HepG2 (cell line): ENCODE measurements at regions not wholly inside any gene's neighbourhood (a gene's known extent, or its start where the extent isn't known, plus 50 kb on each side); places are given as distances from the start of the nearest gene placed in this dataset.

Source experiments
- ATAC-seq: fragments of 200-7000 bp; cut with Tn5 transposase; 3 replicates; pipeline ENCODE4 v1.9.1; 2020; ENCODE audit warnings: mild to moderate bottlenecking, moderate library complexity
- BruUV-seq: library from RNA; stranded (reverse); fragments of 400-500 nt; replicated peaks from 2 replicates; lab custom pipeline; 2021; lab: Mats Ljungman, UMichigan
- CTCF ChIA-PET: fragments of 300-600 bp; formaldehyde crosslinking; extraction: SDS; loops from one replicate; lab custom pipeline; 2021; ENCODE audit warnings: low total read pairs, inconsistent platforms, low intra/inter-chr PET ratio; lab: Yijun Ruan, JAX
- POLR2A ChIA-PET: fragments of 350-600 bp; sonication (Branson Sonifier 250); formaldehyde crosslinking; loops from one replicate; lab custom pipeline; 2020; ENCODE audit warnings: antibody characterized with exemption, inconsistent platforms; lab: Yijun Ruan, JAX
- DNase-seq: peaks from one replicate; pipeline ENCODE4 v3.0.0-alpha.2; 2015; ENCODE audit warnings: low spot score
- FAIRE-seq: peaks from 3 replicates; lab custom pipeline; 2011; peaks lifted over from hg19 to GRCh38; lab: Jason Lieb, UNC
- H2AFZ ChIP-seq: one replicate; pipeline ENCODE4 v1.6.1; 2011; ENCODE audit warnings: low read length, inconsistent platforms
- H3K27ac ChIP-seq: fragments of 300-600 bp; 3 replicates; pipeline ENCODE4 v1.8.0; 2011; ENCODE audit warnings: mixed run types, mild to moderate bottlenecking, mixed read lengths, low read length, inconsistent platforms; ENCODE audit not compliant: insufficient read depth; ENCODE audit errors: extremely low read length
- H3K27me3 ChIP-seq, 2 experiments: fragments of 200-600 bp in 1 of 2; 2 replicates in 1 of 2; 3 replicates in 1 of 2; pipeline versions ENCODE4 v1.6.0 to v1.8.0; 2011; ENCODE audit warnings: low read length in 2 of 2, mild to moderate bottlenecking in 2 of 2, moderate library complexity in 2 of 2, inconsistent platforms in 1 of 2; ENCODE audit not compliant: insufficient read depth in 2 of 2, control insufficient read depth in 1 of 2
- H3K36me3 ChIP-seq, 2 experiments: fragments of 200-600 bp in 1 of 2; replicated peaks in 1 of 2; 2 replicates in 1 of 2; 3 replicates in 1 of 2; pipeline versions ENCODE4 v1.5.1 to v1.8.0; 2011; ENCODE audit warnings: low read length in 2 of 2, inconsistent platforms in 1 of 2; ENCODE audit not compliant: insufficient read depth in 2 of 2, control insufficient read depth in 1 of 2
- H3K4me1 ChIP-seq: 2 replicates; pipeline ENCODE4 v1.5.1; 2012; ENCODE audit warnings: low read length, inconsistent platforms; ENCODE audit not compliant: insufficient read depth
- H3K4me2 ChIP-seq: 2 replicates; pipeline ENCODE4 v1.6.0; 2011; ENCODE audit warnings: low read depth, low read length, inconsistent platforms
- H3K4me3 ChIP-seq, 3 experiments: fragments of 200-600 bp in 1 of 3; sonication (generic), shearing (Covaris generic) in 1 of 3; replicated peaks in 1 of 3; 2 replicates each; pipeline ENCODE4 v1.5.1; 2011 to 2016; ENCODE audit warnings: low read length in 3 of 3, inconsistent platforms in 2 of 3, low read depth in 2 of 3, mild to moderate bottlenecking in 2 of 3, control low read depth in 1 of 3, mixed read lengths in 1 of 3; ENCODE audit not compliant: insufficient read depth in 1 of 3
- H3K79me2 ChIP-seq: one replicate; pipeline ENCODE4 v1.6.1; 2011; ENCODE audit warnings: low read length, inconsistent platforms; ENCODE audit not compliant: insufficient read depth
- H3K9ac ChIP-seq: 2 replicates; pipeline ENCODE4 v1.6.0; 2011; ENCODE audit warnings: mild to moderate bottlenecking, low read depth, low read length, inconsistent platforms; ENCODE audit not compliant: insufficient read depth
- H3K9me3 ChIP-seq: 2 replicates; pipeline ENCODE4 v1.5.1; 2012; ENCODE audit warnings: mild to moderate bottlenecking, low read length
- H4K20me1 ChIP-seq: 2 replicates; pipeline ENCODE4 v1.6.0; 2011; ENCODE audit warnings: inconsistent platforms, mild to moderate bottlenecking, low read length, moderate library complexity; ENCODE audit not compliant: insufficient read depth
- EP300 ChIP-seq, 3 experiments: sonication (generic) in 1 of 3; formaldehyde crosslinking in 1 of 3; IDR thresholded peaks; 2 replicates each; pipeline versions ENCODE4 v1.5.1 to v1.6.1; 2011 to 2020; ENCODE audit warnings: low read depth in 2 of 3, low read length in 2 of 3, borderline replicate concordance in 1 of 3, improper control_type of control experiment in 1 of 3, mild to moderate bottlenecking in 1 of 3, missing genetic modification reagents in 1 of 3, moderate library complexity in 1 of 3
- FOXA3 ChIP-seq: IDR thresholded peaks from 2 replicates; pipeline ENCODE4 v1.6.1; 2016; ENCODE audit warnings: missing genetic modification reagents, missing compliant biosample characterization
- KDM6A ChIP-seq: IDR thresholded peaks from 2 replicates; pipeline ENCODE4 v1.6.1; 2016; ENCODE audit warnings: low read depth
- SP140L ChIP-seq: sonication (generic); formaldehyde crosslinking; IDR thresholded peaks from 2 replicates; pipeline ENCODE4 v1.4.0; 2020; ENCODE audit warnings: missing genetic modification reagents, borderline replicate concordance
- ZNF12 ChIP-seq: sonication (generic); formaldehyde crosslinking; IDR thresholded peaks from 2 replicates; pipeline ENCODE4 v1.5.0; 2020; ENCODE audit warnings: missing genetic modification reagents
- ZNF24 ChIP-seq: fragments of 450-650 bp; IDR thresholded peaks from 2 replicates; pipeline ENCODE4 v1.6.1; 2017; ENCODE audit warnings: antibody characterized with exemption, mild to moderate bottlenecking
- ZNF317 ChIP-seq: sonication (generic); formaldehyde crosslinking; IDR thresholded peaks from 2 replicates; pipeline ENCODE4 v1.5.0; 2020; ENCODE audit warnings: mild to moderate bottlenecking, missing genetic modification reagents
- ZNF33A ChIP-seq: sonication (generic); formaldehyde crosslinking; IDR thresholded peaks from 2 replicates; pipeline ENCODE4 v1.5.1; 2020; ENCODE audit warnings: missing genetic modification reagents, mild to moderate bottlenecking, moderate library complexity, borderline replicate concordance
- ZNF343 ChIP-seq: sonication (generic); formaldehyde crosslinking; IDR thresholded peaks from 2 replicates; pipeline ENCODE4 v1.4.0; 2020; ENCODE audit warnings: mild to moderate bottlenecking, missing genetic modification reagents
- ZNF407 ChIP-seq: sonication (generic); formaldehyde crosslinking; IDR thresholded peaks from one replicate; pipeline ENCODE4 v1.5.1; 2020; ENCODE audit warnings: mild to moderate bottlenecking, missing genetic modification reagents; ENCODE audit errors: not compliant biosample characterization
- ZNF441 ChIP-seq: sonication (generic); formaldehyde crosslinking; IDR thresholded peaks from 2 replicates; pipeline ENCODE4 v1.7.0; 2021; ENCODE audit warnings: missing genetic modification reagents, borderline replicate concordance
- ZNF580 ChIP-seq: IDR thresholded peaks from 2 replicates; pipeline ENCODE4 v1.6.1; 2016; ENCODE audit warnings: low read depth, borderline replicate concordance
- ZNF652 ChIP-seq: IDR thresholded peaks from 2 replicates; pipeline ENCODE4 v1.6.1; 2016; ENCODE audit warnings: low read depth, borderline replicate concordance
- ZNF841 ChIP-seq: sonication (generic); formaldehyde crosslinking; IDR thresholded peaks from 2 replicates; pipeline ENCODE4 v1.8.1; 2023; ENCODE audit warnings: missing genetic modification reagents, borderline replicate concordance
- in situ Hi-C: cut with HindIII; loops from 2 replicates; pipeline ENCODE4 v1.10.0; 2017; ENCODE audit warnings: low pct_unique_long_range_greater_than_20kb; ENCODE audit not compliant: extremely low pct_ligation_motif_present
- intact Hi-C: fragments of 100-400 bp; cut with micrococcal nuclease; formaldehyde crosslinking; loops from one replicate; pipeline ENCODE4 v1.10.0; 2022; ENCODE audit not compliant: unreplicated experiment

GRCh38 chr15:79643393-79643792 lies 211.3 kb downstream of the MINAR1 start:
- Histone ChIP-seq H3K9me3 (no peaks in the 10 kb centered on the region), H3K27me3 (no peaks in the 10 kb centered on the region), H3K9ac (no peak overlapping the region), H3K79me2 (no peaks in the 10 kb centered on the region), H3K36me3 (no peaks in the 10 kb centered on the region), H3K4me1 (peaks cover 8% of the 10 kb centered on the region), H3K4me2 (no peak overlapping the region), H2AFZ (no peak overlapping the region), H3K4me3 (no peak overlapping the region), H3K27ac (no peak overlapping the region), H4K20me1 (no peaks in the 10 kb centered on the region)
- ATAC-seq (peak; percentile 47; the same call in 1 of the 3 replicates), DNase-seq (no peak), FAIRE-seq (no peak)
- CTCF ChIA-PET: no interaction called here
- POLR2A ChIA-PET: no interaction called here
- intact Hi-C loops (no loop called here), in situ Hi-C loops (no loop called here)
- BruUV-seq: no TSS peak
- TF ChIP-seq ZNF407 (CRISPR knock-in tag): no peak
- no peak for TF ChIP-seq ZNF343 (CRISPR knock-in tag)
- no peak for TF ChIP-seq SP140L (CRISPR knock-in tag)
- TF ChIP-seq EP300 (IDR thresholded peaks at IDR 0.05; ENCODE audit: low read depth in 2 of 2, low read length in 2 of 2): no peak
- TF ChIP-seq EP300 (CRISPR knock-in tag; IDR thresholded peaks at IDR 0.05; ENCODE audit: borderline replicate concordance): no peak
- TF ChIP-seq FOXA3: peak; percentile 33; the same call in 1 of the 2 replicates
- TF ChIP-seq ZNF12: peak; percentile 83; the same call in 1 of the 2 replicates
- no peak for TF ChIP-seq ZNF652 (CRISPR knock-in tag)
- TF ChIP-seq ZNF24: no peak
- no peak for TF ChIP-seq ZNF441 (CRISPR knock-in tag)
- no peak for TF ChIP-seq KDM6A (CRISPR knock-in tag)
- no peak for TF ChIP-seq ZNF841
- no peak for TF ChIP-seq ZNF33A (CRISPR knock-in tag)
- TF ChIP-seq ZNF317: peak; percentile 86
- TF ChIP-seq ZNF580 (CRISPR knock-in tag): no peak
